Gastrocnemius medialis (tissue), 4 donors: ENCODE measurements at regions not wholly inside any gene's neighbourhood (a gene's known extent, or its start where the extent isn't known, plus 50 kb on each side); places are given as distances from the start of the nearest gene placed in this dataset.
"Not testable (repeated sequence)": the region's sequence is repeated elsewhere in the genome, so short reads cannot be mapped to it uniquely, and the experiment has no call there.

Experiments
- CTCF ChIP-seq, 5 experiments: fragments of 450-650 bp in 3 of 5; fragments of 200-600 bp in 2 of 5; sonication (generic) in 2 of 5; IDR thresholded peaks in 4 of 5; conservative IDR thresholded peaks in 1 of 5; 1 replicate in 4 of 5; 2 replicates in 1 of 5; pipeline ENCODE4 v1.5.1; 2016 to 2019; ENCODE audit warnings: antibody characterized with exemption in 5 of 5, mild to moderate bottlenecking in 3 of 5, moderate library complexity in 3 of 5
- POLR2A ChIP-seq, 2 donors: fragments of 450-650 bp; IDR thresholded peaks; one replicate each; pipeline ENCODE4 v1.6.1; 2017; ENCODE audit warnings: antibody characterized with exemption in 2 of 2, mild to moderate bottlenecking in 2 of 2, moderate library complexity in 2 of 2

- TF ChIP-seq CTCF (IDR thresholded peaks at IDR 0.05 in 4 of 5, conservative IDR thresholded peaks at IDR 0.05 in 1 of 5); POLR2A (IDR thresholded peaks at IDR 0.05): not testable (repeated sequence)
Measured at GRCh38 chr5:176029445-176029844, 61.3 kb upstream of the THOC3 start.
